ENCODE measurements at regions not wholly inside any gene's neighbourhood (a gene's known extent, or its start where the extent isn't known, plus 50 kb on each side); places are given as distances from the start of the nearest gene placed in this dataset.
A peak's percentile ranks its signal among the peaks of the same experiment; 100 is the strongest.

GRCh38 chr20:57835074-57835452 is 125.2 kb upstream of the PMEPA1 start:
- Histone ChIP-seq H2BK12ac (ENCODE audit: low read depth, low read length) (no peak overlapping the region), H4K8ac (ENCODE audit: extremely low read depth, insufficient read depth, low read length) (no peak overlapping the region), H3K4me2 (ENCODE audit: insufficient read depth in 1 of 2, low read depth in 2 of 2, low read length in 2 of 2) (peak overlapping the region in 1 of 2 experiments; percentile 52; a peak in 3 of 4 replicates), H3K27ac (ENCODE audit: low read depth, low read length) (no peak overlapping the region), H3K23me2 (ENCODE audit: low read depth, low read length) (no peaks in the 10 kb centered on the region), H3K36me3 (ENCODE audit: control insufficient read depth in 2 of 4, insufficient read depth in 4 of 4, low read length in 3 of 4) (no peaks in the 10 kb centered on the region), H2AK5ac (ENCODE audit: low read depth, low read length) (no peak overlapping the region), H4K5ac (ENCODE audit: insufficient read length, low read depth, low read length) (no peak overlapping the region), H3K79me2 (ENCODE audit: control insufficient read depth in 1 of 2, insufficient read depth in 2 of 2, low read length in 2 of 2) (no peaks in the 10 kb centered on the region), H3K79me1 (ENCODE audit: low read depth, low read length) (no peaks in the 10 kb centered on the region), H3K56ac (replicated peaks; ENCODE audit: insufficient read length, low read depth, low read length) (no peak overlapping the region), H2BK15ac (ENCODE audit: low read length) (no peak overlapping the region), H3K9ac (replicated peaks in 1 of 4; ENCODE audit: extremely low read depth in 1 of 4, low read depth in 3 of 4, low read length in 3 of 4) (no peak overlapping the region), H3K18ac (ENCODE audit: extremely low read depth, low read length) (no peak overlapping the region), H3K14ac (ENCODE audit: insufficient read length) (no peak overlapping the region), H2AFZ (ENCODE audit: low read length) (no peak overlapping the region), H4K20me1 (replicated peaks in 1 of 2; ENCODE audit: control insufficient read depth in 1 of 2, insufficient read depth in 2 of 2, low read length in 2 of 2) (no peaks in the 10 kb centered on the region), H3K4me3 (ENCODE audit: extremely low read depth in 1 of 4, insufficient read depth in 2 of 4, low read depth in 3 of 4, low read length in 4 of 4) (no peak overlapping the region), H3K4ac (replicated peaks; ENCODE audit: insufficient read length, low read depth, low read length) (no peak overlapping the region), H3K9me3 (ENCODE audit: insufficient read depth in 2 of 2, low read depth in 1 of 2, low read length in 1 of 2) (no peaks in the 10 kb centered on the region), H2BK120ac (replicated peaks; ENCODE audit: low read depth, low read length) (no peak overlapping the region), H3K23ac (ENCODE audit: insufficient read length) (no peak overlapping the region), H4K91ac (replicated peaks; ENCODE audit: insufficient read length, low read length) (no peak overlapping the region), H3K27me3 (replicated peaks in 1 of 4; ENCODE audit: control insufficient read depth in 3 of 4, extremely low read depth in 1 of 4, insufficient read depth in 3 of 4, low read length in 3 of 4) (peaks cover 0 to 4% (median 3%) of the 10 kb centered on the region in 4 experiments; a peak in 4 of 7 replicates), H3K4me1 (replicated peaks in 1 of 4; ENCODE audit: control insufficient read depth in 3 of 4, insufficient read depth in 4 of 4, low read length in 3 of 4) (peaks cover 0 to 11% (median 3%) of the 10 kb centered on the region in 4 experiments; a peak in 6 of 7 replicates), H2BK20ac (ENCODE audit: low read length) (no peak overlapping the region), H2BK5ac (ENCODE audit: low read depth, low read length) (no peak overlapping the region)
- TF ChIP-seq HDAC2 (IDR thresholded peaks at IDR 0.05; ENCODE audit: borderline replicate concordance in 1 of 2, low read depth in 2 of 2, low read length in 2 of 2), result peak in 1 of 2 experiments; percentile 38; a peak in 1 of 4 replicates
- TF ChIP-seq KDM1A (IDR thresholded peaks at IDR 0.05; ENCODE audit: borderline replicate concordance, low read length), result peak; percentile 85
- TF ChIP-seq E2F6 (IDR thresholded peaks at IDR 0.05), result no peak
- no peak for DNase-seq (ENCODE audit: low read depth in 1 of 2, low spot score in 2 of 2)
- CTCF ChIA-PET (ENCODE audit: partially characterized antibody), result interaction anchor here (0.6 to 1.2 kb wide), 4 partner anchors 51 to 253 kb away, joined by 3 to 5 read pairs (median 3); no protein-coding TSS in a partner anchor
- POLR2A ChIA-PET (ENCODE audit: partially characterized antibody), result interaction anchor here (0.9 to 1.4 kb wide), 2 partner anchors 24 to 125 kb away, joined by 4 to 5 read pairs; partner anchors contain the start of gene PMEPA1
- FAIRE-seq, result no peak
- WGBS, 2 experiments (ENCODE audit: extremely low coverage in 1 of 2, insufficient coverage in 1 of 2, insufficient read length in 1 of 2, insufficient replicate concordance in 2 of 2, low coverage in 1 of 2, low lambda C conversion rate in 2 of 2, missing lambda C conversion rate in 1 of 2), result 87% methylated on average over 1 of the region's 1 CpG; no CpG with 5 or more reads in 1 of the 2 experiments

All from H1 (cell line).